Rectal smooth muscle tissue (tissue), 1 donor: ENCODE measurements at regions not wholly inside any gene's neighbourhood (a gene's known extent, or its start where the extent isn't known, plus 50 kb on each side); places are given as distances from the start of the nearest gene placed in this dataset.
A peak's percentile ranks its signal among the peaks of the same experiment; 100 is the strongest.

Experiments used
- H3K27ac ChIP-seq: one replicate; pipeline ENCODE4 v1.7.0; 2013; ENCODE audit warnings: low read depth, low read length, inconsistent platforms
- H3K27me3 ChIP-seq: one replicate; pipeline ENCODE4 v1.7.0; 2013; ENCODE audit warnings: low read length; ENCODE audit not compliant: control insufficient read depth, insufficient read depth
- H3K36me3 ChIP-seq: one replicate; pipeline ENCODE4 v1.7.0; 2013; ENCODE audit warnings: low read length; ENCODE audit not compliant: control insufficient read depth, insufficient read depth
- H3K4me1 ChIP-seq: one replicate; pipeline ENCODE4 v1.7.0; 2013; ENCODE audit warnings: low read length; ENCODE audit not compliant: control insufficient read depth, insufficient read depth
- H3K4me3 ChIP-seq: one replicate; pipeline ENCODE4 v1.7.0; 2013; ENCODE audit warnings: low read length
- H3K9ac ChIP-seq: one replicate; pipeline ENCODE4 v1.7.0; 2013; ENCODE audit warnings: low read length

DNA sequence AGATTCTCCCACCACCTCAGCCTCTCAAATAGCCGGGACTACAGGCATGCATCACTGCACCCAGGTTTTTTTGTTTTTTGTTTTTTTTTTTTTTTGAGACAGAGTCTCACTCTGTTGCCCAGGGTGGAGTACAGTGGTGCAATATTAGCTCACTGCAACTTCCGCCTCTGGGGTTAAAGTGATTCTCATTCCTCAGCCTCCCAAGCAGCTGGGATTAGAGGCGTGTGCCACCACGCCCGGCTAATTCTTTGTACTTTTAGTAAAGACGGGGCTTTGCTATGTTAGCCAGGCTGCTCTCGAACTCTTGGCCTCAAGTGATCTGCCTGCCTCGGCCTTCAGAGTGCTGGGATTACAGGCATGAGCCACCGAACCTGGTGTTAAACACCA is 107.5 kb upstream of the KIF5B start:
- H3K4me3 ChIP-seq: no peak overlapping the region
- no peaks in the 10 kb centered on the region for H3K4me1 ChIP-seq
- no peak overlapping the region for H3K9ac ChIP-seq
- H3K36me3 ChIP-seq: no peaks in the 10 kb centered on the region
- H3K27ac ChIP-seq: no peak overlapping the region
- H3K27me3 ChIP-seq: no peaks in the 10 kb centered on the region

DNA sequence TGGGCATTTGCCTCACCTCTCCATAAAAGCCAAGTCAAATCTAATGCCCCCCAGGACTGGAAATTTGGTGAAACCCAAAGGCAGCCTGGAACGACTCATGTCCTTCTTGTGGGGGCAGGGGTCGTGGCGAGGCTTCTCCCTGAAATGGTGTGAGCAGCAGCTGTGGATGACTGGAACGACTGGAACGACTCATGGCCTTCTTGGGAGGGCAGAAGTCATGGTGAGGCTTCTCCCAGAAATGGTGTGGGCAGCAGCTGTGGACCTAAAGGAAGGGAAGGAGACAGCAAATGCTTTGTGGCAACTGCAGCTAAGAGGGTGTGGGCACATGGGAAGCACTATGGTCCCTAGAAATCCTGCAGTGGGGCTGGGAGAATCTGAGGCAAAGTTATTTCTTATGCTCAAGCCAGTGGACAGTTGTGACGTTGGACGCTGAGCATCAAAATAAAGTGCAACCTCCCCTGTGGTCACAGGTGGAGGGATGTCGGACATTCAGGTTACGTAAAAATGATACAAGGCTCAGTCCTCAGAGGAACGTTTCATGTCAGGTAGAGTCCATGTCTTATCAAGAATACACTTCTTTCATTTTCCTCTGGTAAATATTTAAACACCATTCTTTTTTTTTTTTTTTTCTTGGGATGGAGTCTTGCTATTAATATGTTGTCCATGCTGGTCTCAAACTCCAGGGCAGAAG is 107.0 kb upstream of the KIF5B start:
- H3K36me3 ChIP-seq: no peaks in the 10 kb centered on the region
- H3K4me1 ChIP-seq: no peaks in the 10 kb centered on the region
- H3K9ac ChIP-seq: no peak overlapping the region
- no peak overlapping the region for H3K4me3 ChIP-seq
- no peaks in the 10 kb centered on the region for H3K27me3 ChIP-seq
- H3K27ac ChIP-seq: no peak overlapping the region

DNA sequence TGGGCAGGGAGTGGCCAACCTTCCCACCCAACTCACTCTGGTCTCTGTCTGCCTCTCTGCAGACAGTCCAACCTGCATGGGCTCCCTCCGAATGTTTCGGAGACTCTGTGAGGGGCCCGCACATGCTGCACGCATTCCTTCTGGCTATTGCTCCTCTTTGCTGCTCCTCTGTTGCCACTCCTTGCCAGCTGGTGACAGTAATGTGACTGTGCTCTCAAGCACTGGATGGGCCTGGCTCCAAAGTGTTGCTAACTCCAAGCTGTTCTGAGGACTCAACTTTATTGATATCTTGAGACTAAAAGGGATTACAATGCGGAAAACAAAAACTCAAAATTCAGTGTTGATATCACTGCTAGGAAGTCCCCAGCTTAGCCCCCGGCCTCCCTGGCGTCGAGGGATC is 105.4 kb upstream of the KIF5B start:
- no peak overlapping the region for H3K4me3 ChIP-seq
- H3K27me3 ChIP-seq: no peaks in the 10 kb centered on the region
- H3K9ac ChIP-seq: no peak overlapping the region
- no peak overlapping the region for H3K27ac ChIP-seq
- H3K4me1 ChIP-seq: no peaks in the 10 kb centered on the region
- H3K36me3 ChIP-seq: no peaks in the 10 kb centered on the region

DNA sequence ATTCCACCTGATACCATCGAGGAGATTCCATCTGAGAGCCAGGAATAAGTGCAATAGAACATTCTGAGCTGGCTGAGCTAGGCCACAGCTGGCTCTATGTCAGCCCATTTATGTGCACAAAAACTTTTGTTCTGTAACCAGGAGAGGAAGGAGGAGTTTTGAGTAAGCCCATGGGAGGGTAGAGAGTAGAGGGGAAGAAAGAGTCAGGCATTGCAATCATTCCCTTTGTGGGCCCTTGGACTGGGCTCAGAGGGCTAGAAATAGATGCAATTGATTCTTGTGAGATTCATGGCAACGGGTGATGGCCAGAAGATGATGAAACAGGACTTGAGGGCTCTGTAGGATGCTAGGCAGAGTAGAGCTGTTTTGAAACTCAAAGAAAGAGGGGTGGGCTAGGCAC is 104.6 kb upstream of the KIF5B start:
- no peak overlapping the region for H3K27ac ChIP-seq
- no peaks in the 10 kb centered on the region for H3K4me1 ChIP-seq
- H3K27me3 ChIP-seq: no peaks in the 10 kb centered on the region
- no peak overlapping the region for H3K4me3 ChIP-seq
- H3K36me3 ChIP-seq: no peaks in the 10 kb centered on the region
- no peak overlapping the region for H3K9ac ChIP-seq

DNA sequence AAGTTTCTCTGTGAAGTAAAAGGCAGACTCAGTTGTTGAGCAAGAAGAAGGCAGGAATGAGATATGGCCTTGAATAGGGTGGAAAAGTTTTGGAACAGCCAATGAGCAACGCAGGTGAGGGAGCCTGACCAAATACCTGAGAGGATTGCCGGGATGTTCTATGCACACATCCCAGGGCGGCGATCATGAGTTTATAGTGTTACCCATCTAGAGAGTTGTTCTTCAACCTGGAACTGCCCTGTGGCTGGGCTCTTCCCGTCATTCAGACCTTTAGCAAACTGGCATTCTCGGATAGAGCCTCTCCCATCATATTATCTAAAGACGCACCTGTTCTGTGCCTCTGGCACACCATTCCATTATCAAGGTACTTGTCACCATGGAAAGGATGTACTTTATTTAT is 103.0 kb upstream of the KIF5B start:
- H3K4me3 ChIP-seq: no peak overlapping the region
- no peak overlapping the region for H3K9ac ChIP-seq
- no peaks in the 10 kb centered on the region for H3K4me1 ChIP-seq
- no peaks in the 10 kb centered on the region for H3K27me3 ChIP-seq
- H3K27ac ChIP-seq: no peak overlapping the region
- no peaks in the 10 kb centered on the region for H3K36me3 ChIP-seq

DNA sequence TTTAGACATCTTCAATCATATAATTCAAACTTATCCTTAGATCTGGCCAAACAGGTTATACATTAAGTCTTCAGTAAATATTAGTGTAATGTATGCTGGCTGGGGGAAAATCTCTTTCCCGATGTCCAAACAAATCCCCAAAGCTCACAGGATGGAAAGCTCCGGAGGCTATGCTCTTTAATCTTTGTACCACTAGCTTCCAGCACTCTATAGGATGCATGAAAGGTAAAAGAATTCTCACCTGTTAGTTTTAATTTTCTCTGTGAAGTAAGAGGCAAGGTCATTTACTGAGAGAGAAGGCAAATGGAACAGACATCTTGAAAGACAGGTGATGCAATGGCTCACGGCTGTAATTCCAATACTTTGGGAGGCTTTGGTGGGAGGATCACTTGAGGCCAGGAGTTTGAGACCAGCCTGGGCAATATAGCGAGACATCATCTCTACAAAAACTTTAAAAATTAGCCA is 99.8 kb upstream of the KIF5B start:
- H3K4me1 ChIP-seq: no peaks in the 10 kb centered on the region
- no peaks in the 10 kb centered on the region for H3K27me3 ChIP-seq
- no peak overlapping the region for H3K27ac ChIP-seq
- no peaks in the 10 kb centered on the region for H3K36me3 ChIP-seq
- H3K9ac ChIP-seq: no peak overlapping the region
- H3K4me3 ChIP-seq: no peak overlapping the region

DNA sequence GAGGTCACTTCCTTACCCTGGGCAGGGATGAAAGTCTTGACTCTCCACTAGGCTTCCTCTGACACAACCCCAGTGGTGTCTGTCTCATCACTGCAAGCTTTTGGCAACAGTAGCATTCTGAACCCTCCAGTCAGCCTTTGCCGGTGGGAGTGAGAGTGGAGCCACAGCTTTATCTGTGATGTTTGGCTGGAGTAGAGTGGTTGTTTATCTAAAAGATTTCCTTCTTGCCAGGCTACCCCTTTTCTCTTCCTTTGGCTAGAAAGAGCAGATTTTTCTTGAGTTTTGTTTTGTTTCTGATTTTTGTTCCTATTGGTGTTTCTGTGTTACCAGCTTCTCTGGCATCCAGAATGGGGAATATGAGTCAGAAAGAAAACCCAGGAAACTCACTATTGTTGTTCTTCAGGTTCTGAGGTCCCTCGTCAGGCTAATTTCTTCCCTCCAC is 98.9 kb upstream of the KIF5B start:
- no peak overlapping the region for H3K4me3 ChIP-seq
- no peaks in the 10 kb centered on the region for H3K36me3 ChIP-seq
- no peaks in the 10 kb centered on the region for H3K27me3 ChIP-seq
- H3K27ac ChIP-seq: no peak overlapping the region
- no peaks in the 10 kb centered on the region for H3K4me1 ChIP-seq
- no peak overlapping the region for H3K9ac ChIP-seq

DNA sequence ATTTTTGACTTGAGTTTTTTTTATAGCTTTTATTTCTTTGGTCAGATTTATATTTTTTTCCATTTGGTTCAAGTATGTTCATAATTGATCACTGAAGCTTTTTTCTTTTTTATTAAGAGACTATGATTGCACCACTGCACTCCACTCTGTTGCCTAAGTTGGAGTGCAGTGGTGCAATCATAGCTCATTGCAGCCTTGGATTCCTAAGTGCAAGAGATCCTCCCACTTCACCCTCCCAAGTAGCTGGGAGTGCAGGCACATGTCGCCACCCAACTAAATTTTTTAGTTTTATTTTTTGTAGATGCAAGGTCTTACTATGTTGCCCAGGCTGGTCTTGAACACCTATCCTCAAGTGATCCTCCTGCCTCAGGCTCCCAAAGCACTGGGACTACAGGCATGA is 97.7 kb upstream of the KIF5B start:
- no peak overlapping the region for H3K9ac ChIP-seq
- H3K36me3 ChIP-seq: no peaks in the 10 kb centered on the region
- no peak overlapping the region for H3K27ac ChIP-seq
- H3K27me3 ChIP-seq: no peaks in the 10 kb centered on the region
- no peak overlapping the region for H3K4me3 ChIP-seq
- H3K4me1 ChIP-seq: peaks cover 4% of the 10 kb centered on the region

DNA sequence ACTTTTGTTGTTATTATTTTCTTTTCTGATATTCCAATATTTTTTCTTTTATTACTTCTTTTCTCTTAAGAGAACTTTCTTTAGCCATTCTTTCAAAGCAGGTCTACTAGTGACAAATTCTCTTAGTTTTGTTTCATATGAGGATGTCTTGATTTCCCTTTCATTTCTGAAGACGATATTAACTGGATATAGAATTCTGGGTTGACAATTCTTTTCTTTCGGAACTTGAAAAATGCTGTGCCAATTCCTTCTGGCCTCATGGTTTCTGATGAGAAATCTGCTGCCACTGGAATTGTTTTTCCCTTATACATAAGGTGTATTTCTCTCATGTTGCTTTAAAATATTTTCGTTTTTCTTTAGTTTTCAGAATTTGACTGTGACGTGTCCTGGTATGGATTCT is 97.0 kb upstream of the KIF5B start:
- Histone ChIP-seq H3K9ac (no peak overlapping the region), H3K4me1 (peaks cover 4% of the 10 kb centered on the region), H3K27me3 (no peaks in the 10 kb centered on the region), H3K4me3 (no peak overlapping the region), H3K27ac (no peak overlapping the region), H3K36me3 (no peaks in the 10 kb centered on the region)

DNA sequence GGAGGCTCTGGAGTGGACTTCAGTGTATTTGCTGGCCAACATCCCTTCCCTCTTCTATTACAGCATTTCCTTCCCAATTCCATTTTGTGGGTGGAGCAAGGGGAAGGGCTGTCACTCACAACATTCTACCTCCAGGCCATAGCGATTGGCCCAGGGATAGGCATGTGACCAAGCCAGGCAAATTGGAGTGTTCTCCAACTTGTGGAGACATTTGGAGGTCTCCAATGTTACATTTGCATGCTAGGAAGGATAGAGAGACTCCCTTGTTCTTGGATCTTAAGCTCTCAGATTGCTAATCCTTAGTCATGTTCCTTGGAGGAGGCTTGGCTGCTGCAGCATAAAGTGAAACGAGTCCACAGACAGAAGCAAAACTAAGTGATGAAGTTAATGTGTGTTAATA is 95.6 kb upstream of the KIF5B start:
- H3K4me3 ChIP-seq: no peak overlapping the region
- peaks cover 4% of the 10 kb centered on the region for H3K4me1 ChIP-seq
- no peak overlapping the region for H3K9ac ChIP-seq
- no peaks in the 10 kb centered on the region for H3K36me3 ChIP-seq
- no peaks in the 10 kb centered on the region for H3K27me3 ChIP-seq
- no peak overlapping the region for H3K27ac ChIP-seq

DNA sequence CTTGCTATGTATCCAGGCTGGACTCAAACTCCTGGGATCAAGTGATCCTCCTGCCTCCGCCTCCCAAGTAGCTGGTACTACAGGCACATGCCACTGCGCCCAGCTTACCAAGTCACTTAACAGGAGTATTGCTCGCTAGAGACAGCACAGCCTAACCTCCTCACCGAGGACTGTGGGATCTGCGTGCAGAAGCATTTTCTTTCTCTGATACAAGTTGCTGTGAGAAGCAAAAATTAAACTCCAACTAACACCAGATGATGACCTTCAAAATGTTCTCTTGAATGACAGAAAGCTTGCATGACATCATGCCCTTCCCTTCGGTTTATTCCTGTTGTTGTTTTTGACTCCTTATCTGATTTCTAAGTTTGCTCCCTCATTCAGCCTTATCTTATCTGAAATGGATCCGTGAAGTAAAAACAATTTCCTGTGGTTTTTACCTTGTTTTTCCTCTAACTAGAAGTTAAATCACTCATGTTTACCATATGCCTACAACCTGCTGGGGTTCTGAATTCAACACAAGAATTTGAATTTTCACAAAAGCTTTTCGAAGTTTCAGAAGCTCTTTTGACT is 94.4 kb upstream of the KIF5B start:
- Histone ChIP-seq H3K4me3 (no peak overlapping the region), H3K27ac (no peak overlapping the region), H3K4me1 (peaks cover 4% of the 10 kb centered on the region), H3K9ac (no peak overlapping the region), H3K36me3 (no peaks in the 10 kb centered on the region), H3K27me3 (no peaks in the 10 kb centered on the region)

DNA sequence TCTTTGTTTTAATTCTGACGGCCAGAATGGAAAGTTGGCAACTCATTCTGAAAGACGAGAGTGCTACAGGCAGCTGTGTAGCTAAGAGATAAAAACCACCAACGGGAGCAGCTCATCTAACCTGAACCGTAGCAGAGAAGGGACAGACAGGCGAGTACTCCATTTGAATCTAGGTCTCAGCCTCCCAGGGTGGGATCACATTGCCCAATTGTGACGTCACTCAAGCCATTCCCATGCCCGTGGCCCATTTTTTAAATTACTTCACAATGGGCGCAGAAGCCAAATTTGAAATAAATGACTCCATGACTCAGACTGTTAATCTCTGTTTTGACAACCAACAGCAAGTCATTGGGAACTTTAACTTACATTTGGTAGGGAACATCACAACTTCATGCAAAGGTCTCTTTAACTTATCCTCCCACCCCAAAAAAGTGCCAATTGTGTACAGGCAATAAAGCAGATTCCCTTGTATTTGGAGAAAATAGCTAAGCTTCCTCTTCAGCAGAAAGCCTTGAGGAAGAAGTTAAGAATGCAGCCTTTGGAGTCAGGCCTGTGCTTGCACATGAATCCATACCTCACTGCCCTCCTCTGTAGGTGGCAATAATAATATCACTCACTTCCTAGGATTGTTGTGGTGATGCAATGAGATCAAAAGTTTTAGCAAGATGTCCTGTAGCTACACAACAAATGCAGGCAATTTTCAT is 93.2 kb upstream of the KIF5B start:
- Histone ChIP-seq H3K4me1 (peaks cover 4% of the 10 kb centered on the region), H3K27ac (peak overlapping the region; percentile 25), H3K9ac (no peak overlapping the region), H3K4me3 (no peak overlapping the region), H3K36me3 (no peaks in the 10 kb centered on the region), H3K27me3 (no peaks in the 10 kb centered on the region)

DNA sequence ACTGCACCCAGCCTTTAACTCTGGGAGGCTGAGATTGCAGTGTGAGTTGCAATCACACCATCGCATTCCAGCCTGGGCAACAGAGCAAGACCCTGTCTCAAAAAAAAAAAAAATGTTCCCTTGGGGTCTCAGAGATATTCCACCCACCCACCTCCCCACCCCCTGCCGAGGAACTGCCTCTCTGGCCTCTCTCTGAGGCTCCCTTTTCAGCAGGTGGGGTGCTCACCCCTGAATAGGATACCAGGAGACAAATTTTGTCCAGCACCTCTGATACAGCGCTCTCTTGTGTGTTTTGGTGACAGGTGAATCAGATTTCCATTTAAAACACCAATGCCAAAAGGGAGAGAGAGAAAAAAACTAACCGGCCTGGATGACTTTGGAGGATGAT is 92.6 kb upstream of the KIF5B start:
- peak overlapping the region; percentile 25 for H3K27ac ChIP-seq
- no peak overlapping the region for H3K9ac ChIP-seq
- no peak overlapping the region for H3K4me3 ChIP-seq
- H3K4me1 ChIP-seq: peaks cover 4% of the 10 kb centered on the region
- no peaks in the 10 kb centered on the region for H3K36me3 ChIP-seq
- H3K27me3 ChIP-seq: no peaks in the 10 kb centered on the region
